Activated CD4-positive, alpha-beta T cell treated with anti-CD3 and anti-CD28 coated beads, Interleukin-2, amount 50 U/mL, for 1 hour (primary cell): ENCODE measurements at regions not wholly inside any gene's neighbourhood (a gene's known extent, or its start where the extent isn't known, plus 50 kb on each side); places are given as distances from the start of the nearest gene placed in this dataset.
"Not testable (repeated sequence)": the region's sequence is repeated elsewhere in the genome, so short reads cannot be mapped to it uniquely, and the experiment has no call there.

Experiments used
- DNase-seq: peaks from one replicate; pipeline ENCODE4 v3.0.0-alpha.2; 2020

- DNase-seq: no peak
Measured at GRCh38 chr4:154983714-154984113, 202.6 kb downstream of the RBM46 start.

- DNase-seq: no peak
Measured at GRCh38 chr4:154984148-154984547, 203.1 kb downstream of the RBM46 start.

- DNase-seq: no peak
Measured at GRCh38 chr4:154984616-154985015, 203.5 kb downstream of the RBM46 start.

- DNase-seq: no peak
Measured at GRCh38 chr4:154985673-154986072, 204.6 kb downstream of the RBM46 start.

- DNase-seq: no peak
Measured at GRCh38 chr4:154988511-154988910, 207.4 kb downstream of the RBM46 start.

GRCh38 chr4:154989511-154989910 lies 208.4 kb downstream of the RBM46 start:
- DNase-seq: no peak

GRCh38 chr4:154997866-154998265 lies 210.6 kb upstream of the NPY2R start:
- DNase-seq: not testable (repeated sequence)

GRCh38 chr4:154998284-154998683 lies 210.2 kb upstream of the NPY2R start:
- no peak for DNase-seq

- no peak for DNase-seq
Measured at GRCh38 chr4:154998773-154999172, 209.7 kb upstream of the NPY2R start.

GRCh38 chr4:154999950-155000578 lies 208.4 kb upstream of the NPY2R start:
- DNase-seq: no peak

GRCh38 chr4:155001251-155001650 lies 207.2 kb upstream of the NPY2R start:
- DNase-seq: no peak

GRCh38 chr4:155005395-155006090 lies 202.9 kb upstream of the NPY2R start:
- DNase-seq: no peak

- no peak for DNase-seq
Measured at GRCh38 chr4:155007660-155008176, 200.7 kb upstream of the NPY2R start.

GRCh38 chr4:155008389-155008788 lies 200.0 kb upstream of the NPY2R start:
- DNase-seq: no peak

GRCh38 chr4:155009288-155009687 lies 199.1 kb upstream of the NPY2R start:
- no peak for DNase-seq

GRCh38 chr4:155010376-155010775 lies 198.1 kb upstream of the NPY2R start:
- no peak for DNase-seq

GRCh38 chr4:155011163-155011780 lies 197.2 kb upstream of the NPY2R start:
- DNase-seq: no peak

GRCh38 chr4:155012469-155012868 lies 196.0 kb upstream of the NPY2R start:
- DNase-seq: no peak

- no peak for DNase-seq
Measured at GRCh38 chr4:155017426-155017825, 191.0 kb upstream of the NPY2R start.

- no peak for DNase-seq
Measured at GRCh38 chr4:155025762-155026457, 182.5 kb upstream of the NPY2R start.

GRCh38 chr4:155026715-155027114 lies 181.7 kb upstream of the NPY2R start:
- DNase-seq: no peak

- no peak for DNase-seq
Measured at GRCh38 chr4:155032521-155033229, 175.8 kb upstream of the NPY2R start.

GRCh38 chr4:155033604-155034003 lies 174.8 kb upstream of the NPY2R start:
- no peak for DNase-seq
